ENCODE measurements at regions not wholly inside any gene's neighbourhood (a gene's known extent, or its start where the extent isn't known, plus 50 kb on each side); places are given as distances from the start of the nearest gene placed in this dataset.

DNA sequence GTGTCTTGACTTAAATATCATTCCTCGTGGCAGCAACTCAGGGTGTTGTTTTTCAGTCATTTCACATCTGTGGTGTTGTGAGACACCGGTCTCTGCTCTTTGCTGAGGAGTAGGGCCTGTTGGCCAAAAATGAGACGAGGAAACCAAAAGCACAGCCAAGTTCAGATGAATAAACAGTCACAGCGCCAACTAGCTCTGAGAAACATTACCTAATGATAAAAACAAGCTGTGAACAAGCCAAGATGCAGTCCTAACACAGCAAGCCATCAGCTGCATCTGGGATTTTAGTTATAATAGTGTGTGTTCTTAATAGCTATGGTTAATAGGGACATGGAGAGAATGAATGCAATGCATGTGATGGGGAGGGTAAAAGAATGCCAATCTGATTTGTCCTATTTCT, 843.4 kb upstream of the DPPA4 start:
- TF ChIP-seq, protein P1, sequence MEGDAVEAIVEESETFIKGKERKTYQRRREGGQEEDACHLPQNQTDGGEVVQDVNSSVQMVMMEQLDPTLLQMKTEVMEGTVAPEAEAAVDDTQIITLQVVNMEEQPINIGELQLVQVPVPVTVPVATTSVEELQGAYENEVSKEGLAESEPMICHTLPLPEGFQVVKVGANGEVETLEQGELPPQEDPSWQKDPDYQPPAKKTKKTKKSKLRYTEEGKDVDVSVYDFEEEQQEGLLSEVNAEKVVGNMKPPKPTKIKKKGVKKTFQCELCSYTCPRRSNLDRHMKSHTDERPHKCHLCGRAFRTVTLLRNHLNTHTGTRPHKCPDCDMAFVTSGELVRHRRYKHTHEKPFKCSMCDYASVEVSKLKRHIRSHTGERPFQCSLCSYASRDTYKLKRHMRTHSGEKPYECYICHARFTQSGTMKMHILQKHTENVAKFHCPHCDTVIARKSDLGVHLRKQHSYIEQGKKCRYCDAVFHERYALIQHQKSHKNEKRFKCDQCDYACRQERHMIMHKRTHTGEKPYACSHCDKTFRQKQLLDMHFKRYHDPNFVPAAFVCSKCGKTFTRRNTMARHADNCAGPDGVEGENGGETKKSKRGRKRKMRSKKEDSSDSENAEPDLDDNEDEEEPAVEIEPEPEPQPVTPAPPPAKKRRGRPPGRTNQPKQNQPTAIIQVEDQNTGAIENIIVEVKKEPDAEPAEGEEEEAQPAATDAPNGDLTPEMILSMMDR (IDR thresholded peaks at IDR 0.05; ENCODE audit: insufficient read depth, low read length, poor library complexity, severe bottlenecking): no peak
- Histone ChIP-seq H3K4me3 (ENCODE audit: low read depth, low read length) (no peak overlapping the region), H3K36me3 (ENCODE audit: control insufficient read depth, insufficient read depth, low read length) (no peaks in the 10 kb centered on the region), H3K27me3 (ENCODE audit: control insufficient read depth, insufficient read depth, low read length) (no peaks in the 10 kb centered on the region)
- DNase-seq (ENCODE audit: low read depth): no peak

DNA sequence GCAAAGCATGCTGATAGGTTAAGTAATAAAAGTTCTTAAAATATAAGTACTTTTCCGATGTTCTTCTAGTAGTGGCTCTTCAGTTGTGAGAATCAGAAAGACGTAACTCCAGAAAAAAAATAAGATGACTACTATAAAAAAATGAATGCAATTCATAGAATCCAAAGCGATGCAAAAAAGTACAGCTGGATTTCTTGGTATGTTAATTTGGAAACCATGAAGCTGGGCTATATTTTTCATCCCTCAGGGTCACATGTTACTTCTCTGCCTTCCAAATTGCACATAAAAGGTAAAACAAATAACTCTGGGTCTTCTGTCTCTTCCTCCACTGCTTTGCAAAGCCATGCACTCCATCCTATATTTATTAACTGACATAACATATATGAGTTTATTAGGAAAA, 843.9 kb upstream of the DPPA4 start:
- TF ChIP-seq, protein P1 (IDR thresholded peaks at IDR 0.05; ENCODE audit: insufficient read depth, low read length, poor library complexity, severe bottlenecking): no peak
- no peak overlapping the region for H3K4me3 ChIP-seq (ENCODE audit: low read depth, low read length)
- no peak for DNase-seq (ENCODE audit: low read depth)
- no peaks in the 10 kb centered on the region for H3K27me3 ChIP-seq (ENCODE audit: control insufficient read depth, insufficient read depth, low read length)
- no peaks in the 10 kb centered on the region for H3K36me3 ChIP-seq (ENCODE audit: control insufficient read depth, insufficient read depth, low read length)

DNA sequence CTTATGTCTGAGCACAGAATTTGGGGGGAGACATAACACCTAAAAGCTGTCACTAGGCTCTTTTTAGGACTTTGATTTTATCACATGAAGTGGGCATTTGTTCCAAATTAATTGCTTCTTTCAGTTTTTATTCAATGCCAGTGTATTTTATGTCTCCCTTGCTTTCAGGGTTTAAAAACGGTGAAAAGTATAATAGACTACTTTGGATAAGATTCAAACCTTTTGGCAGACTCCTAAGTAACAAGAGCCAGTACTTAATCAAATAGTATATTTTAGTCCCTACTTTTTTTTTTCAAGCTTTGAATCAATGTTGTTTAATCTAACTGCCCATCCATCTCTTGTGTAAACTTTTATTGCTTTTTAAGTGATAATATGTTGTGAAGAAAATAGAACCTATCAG, 847.2 kb upstream of the DPPA4 start:
- H3K36me3 ChIP-seq (ENCODE audit: control insufficient read depth, insufficient read depth, low read length): no peaks in the 10 kb centered on the region
- no peaks in the 10 kb centered on the region for H3K27me3 ChIP-seq (ENCODE audit: control insufficient read depth, insufficient read depth, low read length)
- DNase-seq (ENCODE audit: low read depth): no peak
- H3K4me3 ChIP-seq (ENCODE audit: low read depth, low read length): no peak overlapping the region
- TF ChIP-seq, protein P1 (IDR thresholded peaks at IDR 0.05; ENCODE audit: insufficient read depth, low read length, poor library complexity, severe bottlenecking): no peak

DNA sequence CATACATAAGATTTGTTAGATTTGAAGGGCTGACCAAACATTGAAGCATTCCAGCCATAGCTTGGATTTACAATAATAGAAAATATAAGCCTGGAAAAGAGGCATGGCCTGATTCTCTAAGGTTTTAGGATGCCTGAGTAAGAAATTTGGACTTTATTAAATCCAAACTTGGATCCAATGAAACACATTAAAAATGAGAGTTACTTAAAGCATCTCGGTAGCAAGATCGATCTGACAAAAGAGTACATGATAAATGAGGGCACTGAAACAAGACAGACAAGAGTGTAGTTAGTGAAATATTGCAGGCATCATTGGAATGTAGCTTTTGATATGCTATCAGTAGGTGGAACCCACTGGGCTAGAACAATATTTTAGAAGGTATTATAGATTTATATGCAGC, 855.7 kb upstream of the DPPA4 start:
- Histone ChIP-seq H3K36me3 (ENCODE audit: control insufficient read depth, insufficient read depth, low read length) (no peaks in the 10 kb centered on the region), H3K4me3 (ENCODE audit: low read depth, low read length) (no peak overlapping the region), H3K27me3 (ENCODE audit: control insufficient read depth, insufficient read depth, low read length) (no peaks in the 10 kb centered on the region)
- DNase-seq (ENCODE audit: low read depth): no peak
- TF ChIP-seq, protein P1 (IDR thresholded peaks at IDR 0.05; ENCODE audit: insufficient read depth, low read length, poor library complexity, severe bottlenecking): no peak

DNA sequence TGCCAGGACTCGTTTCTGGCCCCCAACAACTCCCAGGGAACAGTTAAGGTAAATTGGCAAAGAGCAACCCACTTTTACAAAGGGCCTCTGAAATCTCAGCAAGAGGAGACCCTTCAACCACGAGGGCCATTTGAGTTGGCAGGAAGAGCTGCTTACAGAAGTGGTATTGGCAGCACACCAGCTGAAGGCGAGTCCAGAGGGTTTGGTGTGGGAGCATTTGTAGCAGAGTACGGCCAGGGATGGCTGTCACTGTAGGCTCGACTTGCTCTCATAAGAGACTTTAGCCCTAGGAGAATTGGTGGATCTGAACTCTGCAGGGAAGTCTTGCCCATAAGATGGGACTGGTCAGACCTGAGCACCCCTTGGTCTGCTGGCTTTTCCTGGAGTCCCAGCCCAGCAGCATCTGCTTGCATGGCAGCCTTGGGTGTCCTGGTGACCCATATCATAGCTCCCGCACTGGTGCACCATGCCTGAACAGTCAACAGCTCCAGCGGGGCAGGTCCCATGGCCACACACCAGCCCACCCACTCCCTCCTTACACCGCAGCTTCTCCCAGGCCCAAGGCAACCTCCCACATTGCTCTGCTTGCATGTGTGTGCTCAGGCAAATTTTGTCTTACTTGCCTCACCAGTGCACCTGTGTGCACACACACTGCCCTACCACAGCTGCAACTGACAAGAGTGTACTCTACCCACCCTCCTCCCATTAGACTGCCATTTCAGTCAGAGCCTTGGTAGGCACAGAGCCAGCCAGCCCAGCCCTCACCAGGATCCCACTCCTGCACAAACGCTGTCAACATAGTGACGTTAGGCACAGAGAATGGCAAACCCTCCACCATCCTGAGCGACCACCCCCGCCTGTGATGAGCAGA, 861.6 kb upstream of the DPPA4 start:
- no peaks in the 10 kb centered on the region for H3K27me3 ChIP-seq (ENCODE audit: control insufficient read depth, insufficient read depth, low read length)
- H3K36me3 ChIP-seq (ENCODE audit: control insufficient read depth, insufficient read depth, low read length): no peaks in the 10 kb centered on the region
- DNase-seq (ENCODE audit: low read depth): no peak
- no peak overlapping the region for H3K4me3 ChIP-seq (ENCODE audit: low read depth, low read length)
- TF ChIP-seq, protein P1 (IDR thresholded peaks at IDR 0.05; ENCODE audit: insufficient read depth, low read length, poor library complexity, severe bottlenecking): no peak

DNA sequence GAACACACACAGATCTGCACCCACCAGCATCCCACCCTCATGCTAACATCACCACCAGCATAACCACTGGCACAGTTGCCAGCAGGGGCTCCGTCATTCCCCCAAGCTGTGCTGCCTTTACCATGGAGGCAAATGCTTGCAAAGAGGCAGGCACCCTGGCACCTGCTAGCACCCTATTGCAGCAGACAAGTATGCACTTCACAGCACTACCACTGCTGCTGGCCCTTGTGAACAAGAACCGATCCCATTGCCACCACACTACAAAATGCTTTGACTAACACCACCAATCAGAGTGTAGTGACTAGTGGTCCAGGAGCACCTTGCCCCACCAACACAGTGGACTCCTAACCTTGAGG, 862.2 kb upstream of the DPPA4 start:
- Histone ChIP-seq H3K36me3 (ENCODE audit: control insufficient read depth, insufficient read depth, low read length) (no peaks in the 10 kb centered on the region), H3K4me3 (ENCODE audit: low read depth, low read length) (no peak overlapping the region), H3K27me3 (ENCODE audit: control insufficient read depth, insufficient read depth, low read length) (no peaks in the 10 kb centered on the region)
- DNase-seq (ENCODE audit: low read depth): no peak
- TF ChIP-seq, protein P1 (IDR thresholded peaks at IDR 0.05; ENCODE audit: insufficient read depth, low read length, poor library complexity, severe bottlenecking): no peak

Measured in kidney epithelial cell (primary cell).